ENCODE measurements at regions not wholly inside any gene's neighbourhood (a gene's known extent, or its start where the extent isn't known, plus 50 kb on each side); places are given as distances from the start of the nearest gene placed in this dataset.

GRCh38 chr13:53847502-53847901 is 818.9 kb downstream of the OLFM4 start:
- no peak for TF ChIP-seq CTCF (IDR thresholded peaks at IDR 0.05)
- no peak for TF ChIP-seq EZH2 (IDR thresholded peaks at IDR 0.05)
